DND-41 (cell line): ENCODE measurements at regions not wholly inside any gene's neighbourhood (a gene's known extent, or its start where the extent isn't known, plus 50 kb on each side); places are given as distances from the start of the nearest gene placed in this dataset.

Experiments
- ATAC-seq: fragments of 200-7000 bp; cut with Tn5 transposase; 3 replicates; pipeline ENCODE4 v1.9.1; 2021; ENCODE audit warnings: low read depth; ENCODE audit not compliant: insufficient read depth
- DNase-seq: peaks from one replicate; pipeline ENCODE4 v3.0.0-alpha.2; 2020
- H2AFZ ChIP-seq: 2 replicates; pipeline ENCODE4 v1.6.0; 2012; ENCODE audit warnings: low read depth, low read length
- H3K27ac ChIP-seq: 2 replicates; pipeline ENCODE4 v1.5.1; 2012; ENCODE audit warnings: low read length, inconsistent platforms
- H3K27me3 ChIP-seq: fragments of 200-600 bp; sonication (generic); 2 replicates; pipeline ENCODE4 v1.6.0; 2012; ENCODE audit warnings: low read length, mild to moderate bottlenecking, inconsistent platforms; ENCODE audit not compliant: insufficient read depth, poor library complexity
- H3K36me3 ChIP-seq: 2 replicates; pipeline ENCODE4 v1.5.1; 2012; ENCODE audit warnings: low read length, inconsistent platforms; ENCODE audit not compliant: insufficient read depth
- H3K4me1 ChIP-seq: 2 replicates; pipeline ENCODE4 v1.5.1; 2012; ENCODE audit warnings: mild to moderate bottlenecking, low read length; ENCODE audit not compliant: insufficient read depth
- H3K4me2 ChIP-seq: 2 replicates; pipeline ENCODE4 v1.6.0; 2012; ENCODE audit warnings: mild to moderate bottlenecking, moderate library complexity, low read length, inconsistent platforms; ENCODE audit not compliant: insufficient read depth
- H3K4me3 ChIP-seq, 2 experiments: fragments of 200-600 bp in 1 of 2; shearing (Covaris generic) in 1 of 2; 2 replicates each; pipeline ENCODE4 v1.5.1; 2012 to 2016; ENCODE audit warnings: inconsistent platforms in 2 of 2, low read length in 2 of 2, mild to moderate bottlenecking in 2 of 2, low read depth in 1 of 2, moderate library complexity in 1 of 2
- H3K79me2 ChIP-seq: 2 replicates; pipeline ENCODE4 v1.6.0; 2012; ENCODE audit warnings: low read length, inconsistent platforms; ENCODE audit not compliant: insufficient read depth
- H3K9ac ChIP-seq: 2 replicates; pipeline ENCODE4 v1.6.0; 2012; ENCODE audit warnings: low read depth, mild to moderate bottlenecking, inconsistent platforms, low read length, moderate library complexity
- H3K9me3 ChIP-seq: 2 replicates; pipeline ENCODE4 v1.5.1; 2012; ENCODE audit warnings: low read length, moderate library complexity, mild to moderate bottlenecking, inconsistent platforms; ENCODE audit not compliant: insufficient read depth, severe bottlenecking
- H4K20me1 ChIP-seq: 2 replicates; pipeline ENCODE4 v1.6.0; 2012; ENCODE audit warnings: low read length; ENCODE audit not compliant: insufficient read depth
- EZH2 ChIP-seq: IDR thresholded peaks from 3 replicates; pipeline ENCODE4 v1.6.1; 2012; ENCODE audit warnings: borderline replicate concordance, low read depth, mild to moderate bottlenecking, moderate library complexity, low read length, inconsistent platforms; ENCODE audit not compliant: severe bottlenecking
- TF ChIP-seq, protein P1 (sequence below): IDR thresholded peaks from 2 replicates; pipeline ENCODE4 v1.5.1; 2012; ENCODE audit warnings: borderline replicate concordance, low read length, moderate library complexity, mild to moderate bottlenecking; ENCODE audit not compliant: poor library complexity, severe bottlenecking; ENCODE audit errors: extremely low read depth

GRCh38 chr2:164430166-164430783, 191.0 kb downstream of the GRB14 start:
- ATAC-seq (peak; percentile 66), DNase-seq (peak; percentile 20)
- Histone ChIP-seq H3K4me2 (no peak overlapping the region), H2AFZ (no peak overlapping the region), H4K20me1 (no peaks in the 10 kb centered on the region), H3K4me1 (no peaks in the 10 kb centered on the region), H3K36me3 (no peaks in the 10 kb centered on the region), H3K9ac (no peak overlapping the region), H3K9me3 (no peaks in the 10 kb centered on the region), H3K79me2 (no peaks in the 10 kb centered on the region), H3K4me3 (no peak overlapping the region), H3K27ac (no peak overlapping the region), H3K27me3 (peaks cover 5% of the 10 kb centered on the region)
- TF ChIP-seq, protein P1, sequence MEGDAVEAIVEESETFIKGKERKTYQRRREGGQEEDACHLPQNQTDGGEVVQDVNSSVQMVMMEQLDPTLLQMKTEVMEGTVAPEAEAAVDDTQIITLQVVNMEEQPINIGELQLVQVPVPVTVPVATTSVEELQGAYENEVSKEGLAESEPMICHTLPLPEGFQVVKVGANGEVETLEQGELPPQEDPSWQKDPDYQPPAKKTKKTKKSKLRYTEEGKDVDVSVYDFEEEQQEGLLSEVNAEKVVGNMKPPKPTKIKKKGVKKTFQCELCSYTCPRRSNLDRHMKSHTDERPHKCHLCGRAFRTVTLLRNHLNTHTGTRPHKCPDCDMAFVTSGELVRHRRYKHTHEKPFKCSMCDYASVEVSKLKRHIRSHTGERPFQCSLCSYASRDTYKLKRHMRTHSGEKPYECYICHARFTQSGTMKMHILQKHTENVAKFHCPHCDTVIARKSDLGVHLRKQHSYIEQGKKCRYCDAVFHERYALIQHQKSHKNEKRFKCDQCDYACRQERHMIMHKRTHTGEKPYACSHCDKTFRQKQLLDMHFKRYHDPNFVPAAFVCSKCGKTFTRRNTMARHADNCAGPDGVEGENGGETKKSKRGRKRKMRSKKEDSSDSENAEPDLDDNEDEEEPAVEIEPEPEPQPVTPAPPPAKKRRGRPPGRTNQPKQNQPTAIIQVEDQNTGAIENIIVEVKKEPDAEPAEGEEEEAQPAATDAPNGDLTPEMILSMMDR: peak; percentile 68
- TF ChIP-seq EZH2: no peak

DNA sequence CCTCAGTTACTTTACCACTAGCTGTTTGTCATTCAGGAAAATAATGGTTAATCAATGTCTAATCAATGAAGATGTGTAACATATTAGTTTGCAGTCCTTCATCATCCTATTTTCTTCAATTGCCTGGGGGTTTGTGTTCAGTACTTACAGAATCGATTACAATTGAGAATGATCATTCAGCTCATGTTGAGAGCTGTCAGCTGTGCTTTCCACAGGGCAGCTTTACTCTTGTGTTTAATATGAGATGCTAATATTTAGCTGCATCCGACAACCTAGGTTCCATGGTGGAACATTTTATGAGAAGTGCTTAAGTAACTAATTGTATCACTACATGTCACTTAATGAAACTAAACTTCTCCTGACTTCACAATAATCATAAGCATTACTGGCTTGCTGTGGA, 191.9 kb downstream of the GRB14 start:
- ATAC-seq: no peak
- Histone ChIP-seq H4K20me1 (no peaks in the 10 kb centered on the region), H3K79me2 (no peaks in the 10 kb centered on the region), H3K4me1 (no peaks in the 10 kb centered on the region), H3K36me3 (no peaks in the 10 kb centered on the region), H3K9ac (no peak overlapping the region), H3K4me3 (no peak overlapping the region), H3K27ac (no peak overlapping the region), H3K27me3 (peaks cover 5% of the 10 kb centered on the region), H3K9me3 (no peaks in the 10 kb centered on the region), H3K4me2 (no peak overlapping the region), H2AFZ (no peak overlapping the region)
- TF ChIP-seq, protein P1: no peak
- no peak for TF ChIP-seq EZH2
- DNase-seq: no peak

DNA sequence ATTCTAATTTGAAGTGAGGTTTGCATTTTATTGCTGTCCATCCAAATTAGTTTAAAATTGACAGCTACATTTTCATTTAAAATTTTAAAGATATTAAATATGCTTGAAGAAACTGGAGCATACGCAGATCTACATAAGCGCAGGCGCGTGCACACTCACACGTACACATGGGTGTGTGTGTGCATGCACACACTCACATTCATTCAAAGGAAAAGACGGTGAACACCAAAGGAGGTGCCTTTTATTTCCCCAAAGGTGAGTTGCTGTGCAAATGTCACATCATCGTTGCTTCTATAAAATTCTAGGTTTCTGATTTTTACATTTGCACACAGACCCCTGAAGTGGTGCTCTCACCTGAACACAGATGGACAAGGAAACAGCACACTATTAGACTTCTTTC, 194.2 kb downstream of the GRB14 start:
- no peak overlapping the region for H3K9ac ChIP-seq
- no peak for TF ChIP-seq EZH2
- TF ChIP-seq, protein P1: no peak
- ATAC-seq: no peak
- no peak overlapping the region for H2AFZ ChIP-seq
- no peaks in the 10 kb centered on the region for H3K4me1 ChIP-seq
- no peaks in the 10 kb centered on the region for H3K9me3 ChIP-seq
- no peak overlapping the region for H3K4me3 ChIP-seq
- H3K27me3 ChIP-seq: peaks cover 5% of the 10 kb centered on the region
- no peaks in the 10 kb centered on the region for H3K79me2 ChIP-seq
- H3K4me2 ChIP-seq: no peak overlapping the region
- no peak overlapping the region for H3K27ac ChIP-seq
- no peak for DNase-seq
- no peaks in the 10 kb centered on the region for H4K20me1 ChIP-seq
- no peaks in the 10 kb centered on the region for H3K36me3 ChIP-seq
